GM23248 (cell line): ENCODE measurements at regions not wholly inside any gene's neighbourhood (a gene's known extent, or its start where the extent isn't known, plus 50 kb on each side); places are given as distances from the start of the nearest gene placed in this dataset.

Experiments
- EZH2 ChIP-seq: fragments of 200-600 bp; sonication (generic); IDR thresholded peaks from 2 replicates; pipeline ENCODE4 v1.6.1; 2018; ENCODE audit warnings: antibody characterized with exemption, mild to moderate bottlenecking; ENCODE audit not compliant: insufficient read depth, poor library complexity, severe bottlenecking
- EZH2phosphoT487 ChIP-seq: fragments of 200-600 bp; sonication (generic); IDR thresholded peaks from 2 replicates; pipeline ENCODE4 v1.6.1; 2018; ENCODE audit warnings: antibody characterized with exemption, moderate library complexity, mild to moderate bottlenecking, low read depth; ENCODE audit not compliant: insufficient read depth

DNA sequence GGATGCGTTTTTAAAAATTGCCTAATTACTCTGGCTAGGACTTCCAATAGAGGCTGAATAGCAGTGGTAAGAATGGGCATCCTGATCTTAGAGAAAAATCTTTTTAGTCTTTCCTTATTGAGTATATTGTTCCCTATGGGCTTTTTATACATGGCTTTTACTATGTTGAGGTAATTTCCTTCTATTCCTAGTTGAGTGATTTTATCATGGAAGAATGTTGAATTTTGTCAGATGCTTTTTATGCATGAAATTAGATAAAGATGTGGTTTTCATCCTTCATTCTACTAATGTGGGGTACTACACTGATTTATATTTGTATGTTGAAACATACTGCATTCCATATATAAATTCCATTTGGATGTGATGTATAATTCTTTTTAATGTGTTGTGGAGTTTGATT is 2673.8 kb downstream of the PCDH9 start:
- TF ChIP-seq EZH2 (no peak), EZH2phosphoT487 (no peak)
